ENCODE measurements at regions not wholly inside any gene's neighbourhood (a gene's known extent, or its start where the extent isn't known, plus 50 kb on each side); places are given as distances from the start of the nearest gene placed in this dataset.

GRCh38 chr4:11182031-11182430 lies 246.7 kb downstream of the HS3ST1 start:
- DNase-seq, result no peak

GRCh38 chr4:11179796-11180195 lies 248.9 kb downstream of the HS3ST1 start:
- DNase-seq, result no peak

GRCh38 chr4:11178433-11178832 lies 250.3 kb downstream of the HS3ST1 start:
- DNase-seq, result no peak

- no peak for DNase-seq
Observed at GRCh38 chr4:11175374-11175773, 253.3 kb downstream of the HS3ST1 start.

GRCh38 chr4:11166606-11167005 lies 262.1 kb downstream of the HS3ST1 start:
- DNase-seq, result no peak

- no peak for DNase-seq
Observed at GRCh38 chr4:11166034-11166433, 262.7 kb downstream of the HS3ST1 start.

GRCh38 chr4:11165052-11165451 lies 263.6 kb downstream of the HS3ST1 start:
- DNase-seq, result no peak

- no peak for DNase-seq
Observed at GRCh38 chr4:11160288-11160687, 268.4 kb downstream of the HS3ST1 start.

GRCh38 chr4:11158971-11159370 lies 269.7 kb downstream of the HS3ST1 start:
- DNase-seq, result no peak

- DNase-seq, result no peak
Observed at GRCh38 chr4:11155208-11155867, 273.4 kb downstream of the HS3ST1 start.

- DNase-seq, result no peak
Observed at GRCh38 chr4:11153171-11153750, 275.4 kb downstream of the HS3ST1 start.

- DNase-seq, result no peak
Observed at GRCh38 chr4:11152684-11153083, 276.0 kb downstream of the HS3ST1 start.

GRCh38 chr4:11151500-11151899 lies 277.2 kb downstream of the HS3ST1 start:
- DNase-seq, result no peak

- DNase-seq, result no peak
Observed at GRCh38 chr4:11149612-11150259, 279.0 kb downstream of the HS3ST1 start.

GRCh38 chr4:11139871-11140270 lies 288.8 kb downstream of the HS3ST1 start:
- DNase-seq, result no peak

- DNase-seq, result no peak
Observed at GRCh38 chr4:11138964-11139363, 289.7 kb downstream of the HS3ST1 start.

- no peak for DNase-seq
Observed at GRCh38 chr4:11134705-11135104, 294.0 kb downstream of the HS3ST1 start.

- DNase-seq, result no peak
Observed at GRCh38 chr4:11133868-11134267, 294.8 kb downstream of the HS3ST1 start.

GRCh38 chr4:11132478-11132877 lies 296.2 kb downstream of the HS3ST1 start:
- DNase-seq, result no peak

- DNase-seq, result no peak
Observed at GRCh38 chr4:11131491-11131890, 297.2 kb downstream of the HS3ST1 start.

GRCh38 chr4:11130195-11130970 lies 298.3 kb downstream of the HS3ST1 start:
- DNase-seq, result no peak

- no peak for DNase-seq
Observed at GRCh38 chr4:11120435-11120834, 308.3 kb downstream of the HS3ST1 start.

GRCh38 chr4:11119474-11119873 lies 309.2 kb downstream of the HS3ST1 start:
- no peak for DNase-seq

- no peak for DNase-seq
Observed at GRCh38 chr4:11118513-11118912, 310.2 kb downstream of the HS3ST1 start.
